DND-41 (cell line): ENCODE measurements at regions not wholly inside any gene's neighbourhood (a gene's known extent, or its start where the extent isn't known, plus 50 kb on each side); places are given as distances from the start of the nearest gene placed in this dataset.

ENCODE experiments used
- ATAC-seq: fragments of 200-7000 bp; cut with Tn5 transposase; 3 replicates; pipeline ENCODE4 v1.9.1; 2021; ENCODE audit warnings: low read depth; ENCODE audit not compliant: insufficient read depth
- DNase-seq: peaks from one replicate; pipeline ENCODE4 v3.0.0-alpha.2; 2020
- H2AFZ ChIP-seq: 2 replicates; pipeline ENCODE4 v1.6.0; 2012; ENCODE audit warnings: low read depth, low read length
- H3K27ac ChIP-seq: 2 replicates; pipeline ENCODE4 v1.5.1; 2012; ENCODE audit warnings: low read length, inconsistent platforms
- H3K27me3 ChIP-seq: fragments of 200-600 bp; sonication (generic); 2 replicates; pipeline ENCODE4 v1.6.0; 2012; ENCODE audit warnings: low read length, mild to moderate bottlenecking, inconsistent platforms; ENCODE audit not compliant: insufficient read depth, poor library complexity
- H3K36me3 ChIP-seq: 2 replicates; pipeline ENCODE4 v1.5.1; 2012; ENCODE audit warnings: low read length, inconsistent platforms; ENCODE audit not compliant: insufficient read depth
- H3K4me1 ChIP-seq: 2 replicates; pipeline ENCODE4 v1.5.1; 2012; ENCODE audit warnings: mild to moderate bottlenecking, low read length; ENCODE audit not compliant: insufficient read depth
- H3K4me2 ChIP-seq: 2 replicates; pipeline ENCODE4 v1.6.0; 2012; ENCODE audit warnings: mild to moderate bottlenecking, moderate library complexity, low read length, inconsistent platforms; ENCODE audit not compliant: insufficient read depth
- H3K4me3 ChIP-seq, 2 experiments: fragments of 200-600 bp in 1 of 2; shearing (Covaris generic) in 1 of 2; 2 replicates each; pipeline ENCODE4 v1.5.1; 2012 to 2016; ENCODE audit warnings: inconsistent platforms in 2 of 2, low read length in 2 of 2, mild to moderate bottlenecking in 2 of 2, low read depth in 1 of 2, moderate library complexity in 1 of 2
- H3K79me2 ChIP-seq: 2 replicates; pipeline ENCODE4 v1.6.0; 2012; ENCODE audit warnings: low read length, inconsistent platforms; ENCODE audit not compliant: insufficient read depth
- H3K9ac ChIP-seq: 2 replicates; pipeline ENCODE4 v1.6.0; 2012; ENCODE audit warnings: low read depth, mild to moderate bottlenecking, inconsistent platforms, low read length, moderate library complexity
- H3K9me3 ChIP-seq: 2 replicates; pipeline ENCODE4 v1.5.1; 2012; ENCODE audit warnings: low read length, moderate library complexity, mild to moderate bottlenecking, inconsistent platforms; ENCODE audit not compliant: insufficient read depth, severe bottlenecking
- H4K20me1 ChIP-seq: 2 replicates; pipeline ENCODE4 v1.6.0; 2012; ENCODE audit warnings: low read length; ENCODE audit not compliant: insufficient read depth
- CTCF ChIP-seq: IDR thresholded peaks from 2 replicates; pipeline ENCODE4 v1.5.1; 2012; ENCODE audit warnings: borderline replicate concordance, low read length, moderate library complexity, mild to moderate bottlenecking; ENCODE audit not compliant: poor library complexity, severe bottlenecking; ENCODE audit errors: extremely low read depth
- EZH2 ChIP-seq: IDR thresholded peaks from 3 replicates; pipeline ENCODE4 v1.6.1; 2012; ENCODE audit warnings: borderline replicate concordance, low read depth, mild to moderate bottlenecking, moderate library complexity, low read length, inconsistent platforms; ENCODE audit not compliant: severe bottlenecking

GRCh38 chr6:144997996-144998395, 712.9 kb downstream of the UTRN start:
- H3K9ac ChIP-seq = no peak overlapping the region
- no peaks in the 10 kb centered on the region for H3K4me1 ChIP-seq
- no peaks in the 10 kb centered on the region for H3K79me2 ChIP-seq
- DNase-seq = no peak
- H4K20me1 ChIP-seq = no peaks in the 10 kb centered on the region
- H3K36me3 ChIP-seq = no peaks in the 10 kb centered on the region
- H3K27me3 ChIP-seq = peaks cover 7% of the 10 kb centered on the region
- no peak for TF ChIP-seq EZH2
- TF ChIP-seq CTCF = no peak
- H3K4me2 ChIP-seq = no peak overlapping the region
- H2AFZ ChIP-seq = no peak overlapping the region
- no peak overlapping the region for H3K27ac ChIP-seq
- H3K4me3 ChIP-seq = no peak overlapping the region
- ATAC-seq = no peak
- no peaks in the 10 kb centered on the region for H3K9me3 ChIP-seq

- ATAC-seq = no peak
- Histone ChIP-seq H3K27me3 (peaks cover 7% of the 10 kb centered on the region), H3K27ac (no peak overlapping the region), H3K4me3 (no peak overlapping the region), H2AFZ (no peak overlapping the region), H4K20me1 (no peaks in the 10 kb centered on the region), H3K79me2 (no peaks in the 10 kb centered on the region), H3K9me3 (no peaks in the 10 kb centered on the region), H3K36me3 (no peaks in the 10 kb centered on the region), H3K4me1 (no peaks in the 10 kb centered on the region), H3K4me2 (no peak overlapping the region), H3K9ac (no peak overlapping the region)
- no peak for DNase-seq
- TF ChIP-seq EZH2 (no peak), CTCF (no peak)
These were observed 714.0 kb downstream of the UTRN start for GRCh38 chr6:144999127-144999526.

- Histone ChIP-seq H2AFZ (no peak overlapping the region), H3K4me2 (no peak overlapping the region), H3K4me1 (no peaks in the 10 kb centered on the region), H3K4me3 (no peak overlapping the region), H3K9ac (no peak overlapping the region), H4K20me1 (no peaks in the 10 kb centered on the region), H3K79me2 (no peaks in the 10 kb centered on the region), H3K9me3 (no peaks in the 10 kb centered on the region), H3K27me3 (peaks cover 4% of the 10 kb centered on the region), H3K36me3 (no peaks in the 10 kb centered on the region), H3K27ac (no peak overlapping the region)
- DNase-seq = no peak
- ATAC-seq = no peak
- TF ChIP-seq CTCF (no peak), EZH2 (no peak)
These were observed 718.0 kb downstream of the UTRN start for GRCh38 chr6:145003145-145003544.

- no peak for TF ChIP-seq EZH2
- no peak for TF ChIP-seq CTCF
- no peaks in the 10 kb centered on the region for H4K20me1 ChIP-seq
- H3K9me3 ChIP-seq = no peaks in the 10 kb centered on the region
- H3K4me1 ChIP-seq = no peaks in the 10 kb centered on the region
- no peaks in the 10 kb centered on the region for H3K79me2 ChIP-seq
- DNase-seq (no peak), ATAC-seq (no peak)
- no peak overlapping the region for H3K9ac ChIP-seq
- peaks cover 4% of the 10 kb centered on the region for H3K27me3 ChIP-seq
- H3K4me2 ChIP-seq = no peak overlapping the region
- H3K27ac ChIP-seq = no peak overlapping the region
- no peaks in the 10 kb centered on the region for H3K36me3 ChIP-seq
- no peak overlapping the region for H2AFZ ChIP-seq
- H3K4me3 ChIP-seq = no peak overlapping the region
These were observed 721.8 kb downstream of the UTRN start for GRCh38 chr6:145006914-145007313.
